ENCODE measurements at regions not wholly inside any gene's neighbourhood (a gene's known extent, or its start where the extent isn't known, plus 50 kb on each side); places are given as distances from the start of the nearest gene placed in this dataset.

GRCh38 chr10:3476640-3477448 is 304.3 kb upstream of the PITRM1 start:
- TF ChIP-seq RAD21 (IDR thresholded peaks at IDR 0.05; ENCODE audit: low read length) = no peak
- TF ChIP-seq, protein P1, sequence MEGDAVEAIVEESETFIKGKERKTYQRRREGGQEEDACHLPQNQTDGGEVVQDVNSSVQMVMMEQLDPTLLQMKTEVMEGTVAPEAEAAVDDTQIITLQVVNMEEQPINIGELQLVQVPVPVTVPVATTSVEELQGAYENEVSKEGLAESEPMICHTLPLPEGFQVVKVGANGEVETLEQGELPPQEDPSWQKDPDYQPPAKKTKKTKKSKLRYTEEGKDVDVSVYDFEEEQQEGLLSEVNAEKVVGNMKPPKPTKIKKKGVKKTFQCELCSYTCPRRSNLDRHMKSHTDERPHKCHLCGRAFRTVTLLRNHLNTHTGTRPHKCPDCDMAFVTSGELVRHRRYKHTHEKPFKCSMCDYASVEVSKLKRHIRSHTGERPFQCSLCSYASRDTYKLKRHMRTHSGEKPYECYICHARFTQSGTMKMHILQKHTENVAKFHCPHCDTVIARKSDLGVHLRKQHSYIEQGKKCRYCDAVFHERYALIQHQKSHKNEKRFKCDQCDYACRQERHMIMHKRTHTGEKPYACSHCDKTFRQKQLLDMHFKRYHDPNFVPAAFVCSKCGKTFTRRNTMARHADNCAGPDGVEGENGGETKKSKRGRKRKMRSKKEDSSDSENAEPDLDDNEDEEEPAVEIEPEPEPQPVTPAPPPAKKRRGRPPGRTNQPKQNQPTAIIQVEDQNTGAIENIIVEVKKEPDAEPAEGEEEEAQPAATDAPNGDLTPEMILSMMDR (conservative IDR thresholded peaks at IDR 0.05; ENCODE audit: low read depth, low read length) = no peak
- no peak for TF ChIP-seq POLR2A (IDR thresholded peaks at IDR 0.05; ENCODE audit: low read depth, low read length)
- TF ChIP-seq MXI1 (IDR thresholded peaks at IDR 0.05; ENCODE audit: borderline replicate concordance, low read depth, low read length) = no peak
- TF ChIP-seq CEBPB (IDR thresholded peaks at IDR 0.05; ENCODE audit: low read depth, low read length) = no peak
- no peak for TF ChIP-seq MAZ (IDR thresholded peaks at IDR 0.05; ENCODE audit: borderline replicate concordance, low read depth, low read length)
- no peak for TF ChIP-seq BHLHE40 (IDR thresholded peaks at IDR 0.05; ENCODE audit: low read depth, low read length)
- TF ChIP-seq CHD1 (IDR thresholded peaks at IDR 0.05; ENCODE audit: low read depth, low read length) = no peak
- TF ChIP-seq RFX5 (IDR thresholded peaks at IDR 0.05; ENCODE audit: low read depth, low read length) = no peak
- no peak for TF ChIP-seq RCOR1 (IDR thresholded peaks at IDR 0.05; ENCODE audit: insufficient replicate concordance, low read length)
- TF ChIP-seq SMC3 (IDR thresholded peaks at IDR 0.05; ENCODE audit: low read depth, low read length) = no peak
- TF ChIP-seq MAFK (IDR thresholded peaks at IDR 0.05; ENCODE audit: low read depth, low read length) = no peak
- no peak for TF ChIP-seq NFE2L2 (IDR thresholded peaks at IDR 0.05; ENCODE audit: low read depth, low read length)
- TF ChIP-seq USF2 (IDR thresholded peaks at IDR 0.05; ENCODE audit: low read depth, low read length) = no peak
